ENCODE measurements at regions not wholly inside any gene's neighbourhood (a gene's known extent, or its start where the extent isn't known, plus 50 kb on each side); places are given as distances from the start of the nearest gene placed in this dataset.

GRCh38 chr4:30314001-30314400 lies 406.2 kb upstream of the PCDH7 start:
- DNase-seq (ENCODE audit: low read depth) = no peak
- no peak for TF ChIP-seq CTCF (conservative IDR thresholded peaks at IDR 0.05; ENCODE audit: low read length)
- no peak overlapping the region for H3K4me3 ChIP-seq (ENCODE audit: low read length)

- DNase-seq (ENCODE audit: low read depth) = no peak
- TF ChIP-seq CTCF (conservative IDR thresholded peaks at IDR 0.05; ENCODE audit: low read length) = no peak
- no peak overlapping the region for H3K4me3 ChIP-seq (ENCODE audit: low read length)
These were observed 389.1 kb upstream of the PCDH7 start for GRCh38 chr4:30330894-30331652.

GRCh38 chr4:30341731-30342130 lies 378.4 kb upstream of the PCDH7 start:
- TF ChIP-seq CTCF (conservative IDR thresholded peaks at IDR 0.05; ENCODE audit: low read length) = no peak
- H3K4me3 ChIP-seq (ENCODE audit: low read length) = no peak overlapping the region
- DNase-seq (ENCODE audit: low read depth) = no peak

- DNase-seq (ENCODE audit: low read depth) = no peak
- TF ChIP-seq CTCF (conservative IDR thresholded peaks at IDR 0.05; ENCODE audit: low read length) = no peak
- H3K4me3 ChIP-seq (ENCODE audit: low read length) = no peak overlapping the region
These were observed 369.9 kb upstream of the PCDH7 start for GRCh38 chr4:30350288-30350687.

GRCh38 chr4:30354605-30355004 lies 365.6 kb upstream of the PCDH7 start:
- H3K4me3 ChIP-seq (ENCODE audit: low read length) = no peak overlapping the region
- DNase-seq (ENCODE audit: low read depth) = no peak
- TF ChIP-seq CTCF (conservative IDR thresholded peaks at IDR 0.05; ENCODE audit: low read length) = no peak

- no peak for DNase-seq (ENCODE audit: low read depth)
- no peak for TF ChIP-seq CTCF (conservative IDR thresholded peaks at IDR 0.05; ENCODE audit: low read length)
- H3K4me3 ChIP-seq (ENCODE audit: low read length) = no peak overlapping the region
These were observed 357.7 kb upstream of the PCDH7 start for GRCh38 chr4:30362436-30362835.

GRCh38 chr4:30370105-30370504 lies 350.1 kb upstream of the PCDH7 start:
- no peak for TF ChIP-seq CTCF (conservative IDR thresholded peaks at IDR 0.05; ENCODE audit: low read length)
- no peak for DNase-seq (ENCODE audit: low read depth)
- no peak overlapping the region for H3K4me3 ChIP-seq (ENCODE audit: low read length)

All from AG10803 (cell line).